Hepatocyte (in vitro differentiated cells): ENCODE measurements at regions not wholly inside any gene's neighbourhood (a gene's known extent, or its start where the extent isn't known, plus 50 kb on each side); places are given as distances from the start of the nearest gene placed in this dataset.

ENCODE experiments used
- DNase-seq: peaks from one replicate; pipeline ENCODE4 v3.0.0-alpha.2; 2016; ENCODE audit warnings: low spot score
- H2AFZ ChIP-seq: fragments of 200-600 bp; sonication (generic); 2 replicates; pipeline ENCODE4 v1.6.0; 2016; ENCODE audit warnings: antibody characterized with exemption, mild to moderate bottlenecking
- H3K27ac ChIP-seq: fragments of 200-600 bp; sonication (generic); 2 replicates; pipeline ENCODE4 v1.5.1; 2016; ENCODE audit warnings: mild to moderate bottlenecking
- H3K27me3 ChIP-seq: fragments of 200-600 bp; sonication (generic); 2 replicates; pipeline ENCODE4 v1.6.1; 2016
- H3K36me3 ChIP-seq: fragments of 200-600 bp; sonication (generic); replicated peaks from 2 replicates; pipeline ENCODE4 v1.5.1; 2016; ENCODE audit warnings: low read depth; ENCODE audit not compliant: insufficient read depth
- H3K4me1 ChIP-seq: fragments of 200-600 bp; sonication (generic); 2 replicates; pipeline ENCODE4 v1.5.1; 2016; ENCODE audit warnings: mild to moderate bottlenecking, moderate library complexity; ENCODE audit not compliant: insufficient read depth
- H3K4me2 ChIP-seq: fragments of 200-600 bp; sonication (generic); 2 replicates; pipeline ENCODE4 v1.6.0; 2016
- H3K4me3 ChIP-seq: fragments of 200-600 bp; sonication (generic); 2 replicates; pipeline ENCODE4 v1.5.1; 2016; ENCODE audit warnings: mild to moderate bottlenecking
- H3K79me2 ChIP-seq: fragments of 200-600 bp; sonication (generic); 2 replicates; pipeline ENCODE4 v1.6.0; 2017; ENCODE audit warnings: mild to moderate bottlenecking
- H3K9me2 ChIP-seq: fragments of 200-600 bp; sonication (generic); replicated peaks from 2 replicates; pipeline ENCODE4 v1.6.0; 2017; ENCODE audit warnings: mild to moderate bottlenecking; ENCODE audit not compliant: insufficient read depth
- H3K9me3 ChIP-seq: fragments of 200-600 bp; sonication (generic); 2 replicates; pipeline ENCODE4 v1.5.1; 2016; ENCODE audit warnings: low read depth, mild to moderate bottlenecking
- H4K20me1 ChIP-seq: fragments of 200-600 bp; sonication (generic); 2 replicates; pipeline ENCODE4 v1.6.0; 2016; ENCODE audit warnings: mild to moderate bottlenecking; ENCODE audit not compliant: insufficient read depth, poor library complexity, severe bottlenecking
- EZH2 ChIP-seq: fragments of 200-600 bp; sonication (generic); IDR thresholded peaks from 2 replicates; pipeline ENCODE4 v1.6.1; 2016; ENCODE audit warnings: antibody characterized with exemption, mild to moderate bottlenecking, borderline replicate concordance
- EZH2phosphoT487 ChIP-seq: fragments of 200-600 bp; sonication (generic); IDR thresholded peaks from one replicate; pipeline ENCODE4 v1.6.1; 2018; ENCODE audit warnings: antibody characterized with exemption, mild to moderate bottlenecking, low read depth, moderate library complexity; ENCODE audit not compliant: unreplicated experiment, severe bottlenecking
- WGBS: methylation state at CpG from one replicate; pipeline ENCODE4 v1.1.6; 2016; ENCODE audit warnings: low lambda C conversion rate; ENCODE audit errors: missing lambda C conversion rate; 5-methylcytosine and 5-hydroxymethylcytosine counted together
- TF ChIP-seq, protein P1 (sequence below): fragments of 200-600 bp; sonication (generic); IDR thresholded peaks from 2 replicates; pipeline ENCODE4 v1.5.1; 2016; ENCODE audit warnings: antibody characterized with exemption, mild to moderate bottlenecking; ENCODE audit not compliant: poor library complexity

GRCh38 chr6:26193467-26194328, 106.5 kb downstream of the HFE start:
- Histone ChIP-seq H3K4me3 (no peak overlapping the region), H3K79me2 (peaks cover 73% of the 10 kb centered on the region), H3K9me3 (no peaks in the 10 kb centered on the region), H4K20me1 (peaks cover 22% of the 10 kb centered on the region), H3K4me2 (peak overlapping the region; percentile 82), H2AFZ (no peak overlapping the region), H3K9me2 (no peaks in the 10 kb centered on the region), H3K4me1 (peaks cover 16% of the 10 kb centered on the region), H3K36me3 (no peaks in the 10 kb centered on the region), H3K27me3 (no peaks in the 10 kb centered on the region), H3K27ac (no peak overlapping the region)
- TF ChIP-seq EZH2 (no peak), EZH2phosphoT487 (no peak)
- TF ChIP-seq, protein P1, sequence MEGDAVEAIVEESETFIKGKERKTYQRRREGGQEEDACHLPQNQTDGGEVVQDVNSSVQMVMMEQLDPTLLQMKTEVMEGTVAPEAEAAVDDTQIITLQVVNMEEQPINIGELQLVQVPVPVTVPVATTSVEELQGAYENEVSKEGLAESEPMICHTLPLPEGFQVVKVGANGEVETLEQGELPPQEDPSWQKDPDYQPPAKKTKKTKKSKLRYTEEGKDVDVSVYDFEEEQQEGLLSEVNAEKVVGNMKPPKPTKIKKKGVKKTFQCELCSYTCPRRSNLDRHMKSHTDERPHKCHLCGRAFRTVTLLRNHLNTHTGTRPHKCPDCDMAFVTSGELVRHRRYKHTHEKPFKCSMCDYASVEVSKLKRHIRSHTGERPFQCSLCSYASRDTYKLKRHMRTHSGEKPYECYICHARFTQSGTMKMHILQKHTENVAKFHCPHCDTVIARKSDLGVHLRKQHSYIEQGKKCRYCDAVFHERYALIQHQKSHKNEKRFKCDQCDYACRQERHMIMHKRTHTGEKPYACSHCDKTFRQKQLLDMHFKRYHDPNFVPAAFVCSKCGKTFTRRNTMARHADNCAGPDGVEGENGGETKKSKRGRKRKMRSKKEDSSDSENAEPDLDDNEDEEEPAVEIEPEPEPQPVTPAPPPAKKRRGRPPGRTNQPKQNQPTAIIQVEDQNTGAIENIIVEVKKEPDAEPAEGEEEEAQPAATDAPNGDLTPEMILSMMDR: no peak
- WGBS: 96% methylated on average over 1 of the region's 1 CpG
- DNase-seq: no peak

- Histone ChIP-seq H3K36me3 (no peaks in the 10 kb centered on the region), H3K27me3 (no peaks in the 10 kb centered on the region), H3K9me2 (no peaks in the 10 kb centered on the region), H3K27ac (peak overlapping the region; percentile 89), H3K4me2 (peak overlapping the region; percentile 82), H3K9me3 (no peaks in the 10 kb centered on the region), H2AFZ (no peak overlapping the region), H3K4me3 (peak overlapping the region; percentile 31), H4K20me1 (peaks cover 22% of the 10 kb centered on the region), H3K4me1 (peaks cover 16% of the 10 kb centered on the region), H3K79me2 (peaks cover 73% of the 10 kb centered on the region)
- no peak for DNase-seq
- TF ChIP-seq EZH2phosphoT487 (no peak), EZH2 (no peak)
- TF ChIP-seq, protein P1: no peak
- WGBS: 67% methylated on average over 3 of the region's 3 CpGs
These were observed 107.1 kb downstream of the HFE start for GRCh38 chr6:26194329-26194701.

DNA sequence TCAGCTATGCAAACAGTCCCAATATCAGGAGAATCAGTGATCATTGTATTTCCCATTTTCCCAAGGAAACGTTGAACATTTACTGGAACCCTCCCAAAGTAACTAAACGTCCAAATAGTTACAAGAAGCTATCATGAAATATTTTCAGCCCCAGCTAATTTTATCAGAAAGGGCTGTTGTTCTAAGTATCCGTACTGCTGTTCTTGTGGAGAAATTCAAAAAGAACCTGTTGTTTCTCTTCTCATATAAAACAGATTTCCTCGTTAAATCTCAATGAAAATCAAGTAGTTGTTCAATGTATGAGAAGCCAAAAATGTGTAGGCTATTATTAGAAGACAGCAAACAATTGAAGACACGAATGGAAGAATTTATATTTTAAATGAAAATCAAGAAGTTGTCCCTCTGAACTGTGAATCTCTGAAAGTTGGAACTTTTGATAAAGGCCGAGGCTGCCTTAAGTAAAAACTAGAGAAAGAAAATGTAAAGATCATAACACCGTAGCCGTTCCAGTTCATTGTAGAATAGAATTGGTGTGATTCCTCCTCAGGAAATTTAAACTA, 107.7 kb downstream of the HFE start:
- Histone ChIP-seq H3K4me2 (peak overlapping the region; percentile 82), H2AFZ (peak overlapping the region; percentile 10), H3K27ac (peak overlapping the region; percentile 89), H4K20me1 (peaks cover 22% of the 10 kb centered on the region), H3K36me3 (no peaks in the 10 kb centered on the region), H3K9me3 (no peaks in the 10 kb centered on the region), H3K9me2 (no peaks in the 10 kb centered on the region), H3K4me1 (peaks cover 16% of the 10 kb centered on the region), H3K27me3 (no peaks in the 10 kb centered on the region), H3K79me2 (peaks cover 73% of the 10 kb centered on the region), H3K4me3 (peak overlapping the region; percentile 31)
- TF ChIP-seq EZH2phosphoT487 (no peak), EZH2 (no peak)
- TF ChIP-seq, protein P1: no peak
- 15% methylated on average over 8 of the region's 8 CpGs for WGBS
- no peak for DNase-seq
